HepG2 (cell line): ENCODE measurements at regions not wholly inside any gene's neighbourhood (a gene's known extent, or its start where the extent isn't known, plus 50 kb on each side); places are given as distances from the start of the nearest gene placed in this dataset.

ENCODE experiments used
- ATAC-seq: fragments of 200-7000 bp; cut with Tn5 transposase; 3 replicates; pipeline ENCODE4 v1.9.1; 2020; ENCODE audit warnings: mild to moderate bottlenecking, moderate library complexity
- BruUV-seq: library from RNA; stranded (reverse); fragments of 400-500 nt; replicated peaks from 2 replicates; lab custom pipeline; 2021; lab: Mats Ljungman, UMichigan
- CTCF ChIA-PET: fragments of 300-600 bp; formaldehyde crosslinking; extraction: SDS; loops from one replicate; lab custom pipeline; 2021; ENCODE audit warnings: low total read pairs, inconsistent platforms, low intra/inter-chr PET ratio; lab: Yijun Ruan, JAX
- POLR2A ChIA-PET: fragments of 350-600 bp; sonication (Branson Sonifier 250); formaldehyde crosslinking; loops from one replicate; lab custom pipeline; 2020; ENCODE audit warnings: antibody characterized with exemption, inconsistent platforms; lab: Yijun Ruan, JAX
- DNase-seq: peaks from one replicate; pipeline ENCODE4 v3.0.0-alpha.2; 2015; ENCODE audit warnings: low spot score
- FAIRE-seq: peaks from 3 replicates; lab custom pipeline; 2011; peaks lifted over from hg19 to GRCh38; lab: Jason Lieb, UNC
- H2AFZ ChIP-seq: one replicate; pipeline ENCODE4 v1.6.1; 2011; ENCODE audit warnings: low read length, inconsistent platforms
- H3K27ac ChIP-seq: fragments of 300-600 bp; 3 replicates; pipeline ENCODE4 v1.8.0; 2011; ENCODE audit warnings: mixed run types, mild to moderate bottlenecking, mixed read lengths, low read length, inconsistent platforms; ENCODE audit not compliant: insufficient read depth; ENCODE audit errors: extremely low read length
- H3K27me3 ChIP-seq, 2 experiments: fragments of 200-600 bp in 1 of 2; 2 replicates in 1 of 2; 3 replicates in 1 of 2; pipeline versions ENCODE4 v1.6.0 to v1.8.0; 2011; ENCODE audit warnings: low read length in 2 of 2, mild to moderate bottlenecking in 2 of 2, moderate library complexity in 2 of 2, inconsistent platforms in 1 of 2; ENCODE audit not compliant: insufficient read depth in 2 of 2, control insufficient read depth in 1 of 2
- H3K36me3 ChIP-seq, 2 experiments: fragments of 200-600 bp in 1 of 2; replicated peaks in 1 of 2; 2 replicates in 1 of 2; 3 replicates in 1 of 2; pipeline versions ENCODE4 v1.5.1 to v1.8.0; 2011; ENCODE audit warnings: low read length in 2 of 2, inconsistent platforms in 1 of 2; ENCODE audit not compliant: insufficient read depth in 2 of 2, control insufficient read depth in 1 of 2
- H3K4me1 ChIP-seq: 2 replicates; pipeline ENCODE4 v1.5.1; 2012; ENCODE audit warnings: low read length, inconsistent platforms; ENCODE audit not compliant: insufficient read depth
- H3K4me2 ChIP-seq: 2 replicates; pipeline ENCODE4 v1.6.0; 2011; ENCODE audit warnings: low read depth, low read length, inconsistent platforms
- H3K4me3 ChIP-seq, 3 experiments: fragments of 200-600 bp in 1 of 3; sonication (generic), shearing (Covaris generic) in 1 of 3; replicated peaks in 1 of 3; 2 replicates each; pipeline ENCODE4 v1.5.1; 2011 to 2016; ENCODE audit warnings: low read length in 3 of 3, inconsistent platforms in 2 of 3, low read depth in 2 of 3, mild to moderate bottlenecking in 2 of 3, control low read depth in 1 of 3, mixed read lengths in 1 of 3; ENCODE audit not compliant: insufficient read depth in 1 of 3
- H3K79me2 ChIP-seq: one replicate; pipeline ENCODE4 v1.6.1; 2011; ENCODE audit warnings: low read length, inconsistent platforms; ENCODE audit not compliant: insufficient read depth
- H3K9ac ChIP-seq: 2 replicates; pipeline ENCODE4 v1.6.0; 2011; ENCODE audit warnings: mild to moderate bottlenecking, low read depth, low read length, inconsistent platforms; ENCODE audit not compliant: insufficient read depth
- H3K9me3 ChIP-seq: 2 replicates; pipeline ENCODE4 v1.5.1; 2012; ENCODE audit warnings: mild to moderate bottlenecking, low read length
- H4K20me1 ChIP-seq: 2 replicates; pipeline ENCODE4 v1.6.0; 2011; ENCODE audit warnings: inconsistent platforms, mild to moderate bottlenecking, low read length, moderate library complexity; ENCODE audit not compliant: insufficient read depth
- CBX1 ChIP-seq: IDR thresholded peaks from one replicate; pipeline ENCODE4 v1.6.1; 2016; ENCODE audit warnings: antibody characterized with exemption, low read depth
- HOXA3 ChIP-seq: sonication (generic); formaldehyde crosslinking; IDR thresholded peaks from 2 replicates; pipeline ENCODE4 v1.5.0; 2020; ENCODE audit warnings: missing genetic modification reagents
- KDM5B ChIP-seq: sonication (generic); formaldehyde crosslinking; IDR thresholded peaks from 2 replicates; pipeline ENCODE4 v1.4.0; 2020; ENCODE audit warnings: missing genetic modification reagents, mild to moderate bottlenecking, borderline replicate concordance
- MAFF ChIP-seq: IDR thresholded peaks from 2 replicates; pipeline ENCODE4 v1.6.1; 2011; ENCODE audit warnings: low read depth, low read length, improper control_type of control experiment
- NCOR1 ChIP-seq: fragments of 200-600 bp; sonication (generic); IDR thresholded peaks from 2 replicates; pipeline ENCODE4 v1.7.0; 2017; ENCODE audit warnings: antibody characterized with exemption, low read length, borderline replicate concordance
- NRL ChIP-seq: sonication (generic); formaldehyde crosslinking; IDR thresholded peaks from 2 replicates; pipeline ENCODE4 v1.5.0; 2020; ENCODE audit warnings: missing genetic modification reagents, mild to moderate bottlenecking, moderate library complexity, borderline replicate concordance
- PHB2 ChIP-seq: fragments of 450-650 bp; IDR thresholded peaks from 2 replicates; pipeline ENCODE4 v1.6.1; 2018; ENCODE audit not compliant: partially characterized antibody
- RORA ChIP-seq: sonication (generic); formaldehyde crosslinking; IDR thresholded peaks from 2 replicates; pipeline ENCODE4 v1.5.0; 2020; ENCODE audit warnings: mild to moderate bottlenecking, missing genetic modification reagents, moderate library complexity
- ZNF260 ChIP-seq: sonication (generic); formaldehyde crosslinking; IDR thresholded peaks from 2 replicates; pipeline ENCODE4 v1.4.0; 2020; ENCODE audit warnings: missing genetic modification reagents, low read depth, mild to moderate bottlenecking, borderline replicate concordance
- WGBS: methylation state at CpG from one replicate; pipeline ENCODE4 v1.1.6; 2017; ENCODE audit warnings: low lambda C conversion rate; 5-methylcytosine and 5-hydroxymethylcytosine counted together
- in situ Hi-C: cut with HindIII; loops from 2 replicates; pipeline ENCODE4 v1.10.0; 2017; ENCODE audit warnings: low pct_unique_long_range_greater_than_20kb; ENCODE audit not compliant: extremely low pct_ligation_motif_present
- intact Hi-C: fragments of 100-400 bp; cut with micrococcal nuclease; formaldehyde crosslinking; loops from one replicate; pipeline ENCODE4 v1.10.0; 2022; ENCODE audit not compliant: unreplicated experiment

DNA sequence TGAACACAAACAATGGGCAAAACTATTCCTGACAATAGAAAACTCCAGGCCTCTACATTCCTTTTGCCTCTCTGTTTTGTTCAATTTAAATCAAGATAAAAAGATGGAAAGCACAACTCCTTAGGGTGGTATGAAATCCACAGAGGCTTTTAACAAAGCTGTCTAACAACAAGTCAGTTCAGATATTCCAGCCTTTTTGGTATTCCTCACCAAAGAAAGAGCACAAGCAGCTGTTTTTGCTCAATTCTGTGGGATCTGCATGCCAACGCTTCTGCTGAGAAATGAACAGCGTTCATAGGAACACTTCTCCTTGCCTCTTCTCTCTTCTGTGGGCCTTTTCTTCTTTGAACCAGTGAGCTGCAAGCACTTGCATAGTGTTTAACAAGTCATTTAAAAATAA, 411.6 kb upstream of the TCF4 start:
- H3K27me3 ChIP-seq, result no peaks in the 10 kb centered on the region
- H3K9me3 ChIP-seq, result peaks cover 87% of the 10 kb centered on the region
- no peak overlapping the region for H2AFZ ChIP-seq
- intact Hi-C loops, result no loop called here
- no peak overlapping the region for H3K9ac ChIP-seq
- no peaks in the 10 kb centered on the region for H3K36me3 ChIP-seq
- no TSS peak for BruUV-seq
- H3K79me2 ChIP-seq, result no peaks in the 10 kb centered on the region
- in situ Hi-C loops, result no loop called here
- ChIA-PET CTCF (no interaction called here), POLR2A (no interaction called here)
- ATAC-seq (no peak), DNase-seq (no peak), FAIRE-seq (no peak)
- H3K4me1 ChIP-seq, result no peaks in the 10 kb centered on the region
- H3K4me2 ChIP-seq, result no peak overlapping the region
- no peaks in the 10 kb centered on the region for H4K20me1 ChIP-seq
- no peak for TF ChIP-seq CBX1
- no peak for TF ChIP-seq NRL
- TF ChIP-seq HOXA3, result no peak
- TF ChIP-seq PHB2, result no peak
- no peak for TF ChIP-seq ZNF260 (CRISPR knock-in tag)
- no peak for TF ChIP-seq RORA (CRISPR knock-in tag)
- 42% methylated on average over 2 of the region's 2 CpGs for WGBS
- H3K27ac ChIP-seq, result no peak overlapping the region
- H3K4me3 ChIP-seq, result no peak overlapping the region

DNA sequence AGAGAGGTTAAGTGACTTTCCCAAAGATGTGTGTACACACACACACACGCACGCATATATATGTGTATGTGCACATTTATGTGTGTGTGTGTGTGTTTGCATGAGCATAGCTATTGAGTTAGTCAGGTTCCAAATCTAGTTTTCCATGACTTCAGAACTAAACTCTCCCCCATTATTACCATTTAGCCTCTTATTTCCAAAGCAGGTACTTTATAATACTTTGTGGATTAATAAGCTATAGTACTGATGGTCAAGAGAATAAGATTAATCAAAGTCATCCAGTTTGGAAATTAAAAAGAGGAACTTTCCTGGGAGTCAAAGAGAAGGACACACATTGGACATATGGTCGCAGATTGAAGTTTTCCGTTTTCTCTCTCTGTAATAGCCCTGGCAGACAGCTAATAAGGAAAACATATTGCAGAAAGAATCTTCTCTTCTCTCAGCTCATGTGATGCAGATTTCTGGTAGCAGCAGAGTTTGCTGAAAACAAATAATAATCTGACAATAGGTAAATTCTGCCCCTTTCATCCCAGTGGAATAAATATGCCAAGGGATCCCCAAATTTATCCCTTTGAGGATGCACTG, 410.9 kb upstream of the TCF4 start:
- H3K4me1 ChIP-seq, result no peaks in the 10 kb centered on the region
- H3K27me3 ChIP-seq, result no peaks in the 10 kb centered on the region
- no peak for ATAC-seq
- no peak overlapping the region for H3K4me3 ChIP-seq
- POLR2A ChIA-PET, result no interaction called here
- no peak for TF ChIP-seq KDM5B (CRISPR knock-in tag)
- no peak for TF ChIP-seq NCOR1
- no peak for TF ChIP-seq MAFF
- H3K9me3 ChIP-seq, result peaks cover 90% of the 10 kb centered on the region
- no peaks in the 10 kb centered on the region for H3K79me2 ChIP-seq
- in situ Hi-C loops, result no loop called here
- H2AFZ ChIP-seq, result no peak overlapping the region
- DNase-seq, result no peak
- intact Hi-C loops, result no loop called here
- H3K27ac ChIP-seq, result no peak overlapping the region
- no peak overlapping the region for H3K4me2 ChIP-seq
- H4K20me1 ChIP-seq, result no peaks in the 10 kb centered on the region
- WGBS, result 48% methylated on average over 4 of the region's 4 CpGs
- BruUV-seq, result no TSS peak
- H3K36me3 ChIP-seq, result no peaks in the 10 kb centered on the region
- no peak overlapping the region for H3K9ac ChIP-seq
- CTCF ChIA-PET, result no interaction called here
- no peak for FAIRE-seq
